ENCODE measurements at regions not wholly inside any gene's neighbourhood (a gene's known extent, or its start where the extent isn't known, plus 50 kb on each side); places are given as distances from the start of the nearest gene placed in this dataset.
"Not testable (repeated sequence)": the region's sequence is repeated elsewhere in the genome, so short reads cannot be mapped to it uniquely, and the experiment has no call there.

DNA sequence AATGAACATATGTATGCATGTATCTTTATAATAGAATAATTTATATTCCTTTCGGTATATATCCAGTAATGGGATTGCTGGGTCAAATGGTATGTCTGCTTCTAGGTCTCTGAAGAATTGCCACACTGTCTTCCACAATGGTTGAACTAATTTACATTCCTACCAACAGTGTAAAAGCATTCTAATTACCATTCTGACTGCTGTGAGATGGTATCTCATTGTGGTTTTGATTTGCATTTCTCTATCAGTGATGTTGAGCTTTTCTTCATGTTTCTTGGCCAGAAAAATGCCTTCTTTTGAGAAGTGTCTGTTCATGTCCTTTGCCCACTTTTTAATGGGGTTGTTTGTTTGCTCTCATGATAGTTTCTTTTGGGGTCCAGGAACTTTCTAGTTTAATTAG, 213.2 kb upstream of the PTER start:
- TF ChIP-seq ISL1 (CRISPR knock-in tag; IDR thresholded peaks at IDR 0.05); ARNTL (CRISPR knock-in tag; IDR thresholded peaks at IDR 0.05; ENCODE audit: borderline replicate concordance, low read depth); ZFP3 (CRISPR knock-in tag; IDR thresholded peaks at IDR 0.05): not testable (repeated sequence)
- TF ChIP-seq, protein P1, sequence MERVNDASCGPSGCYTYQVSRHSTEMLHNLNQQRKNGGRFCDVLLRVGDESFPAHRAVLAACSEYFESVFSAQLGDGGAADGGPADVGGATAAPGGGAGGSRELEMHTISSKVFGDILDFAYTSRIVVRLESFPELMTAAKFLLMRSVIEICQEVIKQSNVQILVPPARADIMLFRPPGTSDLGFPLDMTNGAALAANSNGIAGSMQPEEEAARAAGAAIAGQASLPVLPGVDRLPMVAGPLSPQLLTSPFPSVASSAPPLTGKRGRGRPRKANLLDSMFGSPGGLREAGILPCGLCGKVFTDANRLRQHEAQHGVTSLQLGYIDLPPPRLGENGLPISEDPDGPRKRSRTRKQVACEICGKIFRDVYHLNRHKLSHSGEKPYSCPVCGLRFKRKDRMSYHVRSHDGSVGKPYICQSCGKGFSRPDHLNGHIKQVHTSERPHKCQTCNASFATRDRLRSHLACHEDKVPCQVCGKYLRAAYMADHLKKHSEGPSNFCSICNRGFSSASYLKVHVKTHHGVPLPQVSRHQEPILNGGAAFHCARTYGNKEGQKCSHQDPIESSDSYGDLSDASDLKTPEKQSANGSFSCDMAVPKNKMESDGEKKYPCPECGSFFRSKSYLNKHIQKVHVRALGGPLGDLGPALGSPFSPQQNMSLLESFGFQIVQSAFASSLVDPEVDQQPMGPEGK (CRISPR knock-in tag; IDR thresholded peaks at IDR 0.05; ENCODE audit: borderline replicate concordance) = not testable (repeated sequence)
